ENCODE measurements at regions not wholly inside any gene's neighbourhood (a gene's known extent, or its start where the extent isn't known, plus 50 kb on each side); places are given as distances from the start of the nearest gene placed in this dataset.

DNA sequence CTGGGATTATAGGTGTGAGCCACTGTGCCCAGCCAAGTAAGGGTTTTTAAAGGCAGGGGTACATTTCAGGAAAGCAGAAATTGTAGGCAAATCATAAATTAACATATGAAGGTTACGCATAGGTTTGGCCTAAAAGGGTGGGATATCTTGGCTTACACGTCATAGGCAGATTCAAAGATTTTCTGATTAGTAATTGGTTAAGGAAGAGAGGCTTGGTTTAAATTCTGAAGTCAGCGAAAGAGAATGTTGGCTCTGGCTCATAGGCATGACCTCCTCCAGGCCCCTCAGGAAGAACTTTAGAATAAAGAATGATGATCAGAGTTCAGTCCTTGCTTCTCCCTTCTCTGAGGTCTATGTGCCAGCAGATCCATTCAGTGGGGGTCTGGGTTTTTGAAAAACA, 124.8 kb upstream of the RBBP6 start:
- no peak for DNase-seq

DNA sequence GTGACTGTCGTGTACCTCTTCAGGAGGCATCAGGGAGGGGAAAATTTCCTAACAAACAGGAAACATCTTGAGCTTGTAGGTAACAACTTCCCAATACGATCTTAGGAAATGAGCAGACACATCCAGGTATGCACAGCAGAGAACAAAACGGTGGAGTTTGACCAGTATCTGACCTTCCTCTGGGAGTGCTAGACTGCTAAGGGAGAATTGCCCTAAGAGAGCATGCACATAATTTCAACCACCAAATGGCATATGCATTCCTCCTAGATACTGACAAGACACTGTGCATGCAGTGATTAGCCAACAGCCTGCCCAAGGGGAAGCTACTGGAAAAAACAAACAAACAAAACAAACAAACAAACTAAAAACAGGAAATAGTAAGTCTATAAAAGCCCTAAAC, 120.6 kb upstream of the RBBP6 start:
- no peak for DNase-seq

DNA sequence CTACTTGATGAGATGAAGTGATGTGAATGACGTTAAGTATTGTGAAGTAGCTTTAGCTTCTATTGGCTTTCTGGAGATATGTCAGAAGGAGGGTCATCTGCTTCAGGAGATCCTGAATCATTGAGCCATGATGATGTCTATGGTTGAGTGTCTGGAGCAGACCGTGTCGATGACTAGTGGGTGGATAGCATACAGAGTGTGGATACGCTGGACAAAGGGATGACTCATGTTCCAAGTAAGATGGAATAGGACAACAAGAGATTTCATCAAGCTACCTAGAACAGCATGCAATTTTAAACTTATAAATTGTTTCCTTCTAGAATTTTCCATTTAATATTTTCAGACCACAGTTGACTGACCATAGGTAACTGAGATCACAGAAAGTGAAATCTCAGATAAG, 116.1 kb upstream of the RBBP6 start:
- DNase-seq = no peak

DNA sequence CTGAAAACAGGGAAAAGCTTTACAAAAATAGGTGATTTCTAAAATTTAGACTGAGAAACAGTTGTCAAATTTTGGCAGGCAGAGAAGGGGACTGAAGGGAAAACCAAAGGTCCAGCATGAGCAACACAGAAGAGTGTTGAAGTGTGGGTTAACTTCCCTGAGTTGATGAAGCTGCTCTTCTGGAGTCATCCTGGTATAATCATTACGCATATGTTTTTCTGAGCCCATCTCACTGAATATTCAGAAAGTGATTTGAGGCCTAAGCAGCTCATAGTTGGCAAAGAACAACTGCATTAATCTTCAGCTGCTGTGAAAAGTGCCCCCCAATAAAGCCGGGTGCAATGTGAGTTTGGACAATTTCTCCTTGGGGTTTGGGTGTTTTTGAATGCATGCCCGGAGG, 115.0 kb upstream of the RBBP6 start:
- DNase-seq = no peak

DNA sequence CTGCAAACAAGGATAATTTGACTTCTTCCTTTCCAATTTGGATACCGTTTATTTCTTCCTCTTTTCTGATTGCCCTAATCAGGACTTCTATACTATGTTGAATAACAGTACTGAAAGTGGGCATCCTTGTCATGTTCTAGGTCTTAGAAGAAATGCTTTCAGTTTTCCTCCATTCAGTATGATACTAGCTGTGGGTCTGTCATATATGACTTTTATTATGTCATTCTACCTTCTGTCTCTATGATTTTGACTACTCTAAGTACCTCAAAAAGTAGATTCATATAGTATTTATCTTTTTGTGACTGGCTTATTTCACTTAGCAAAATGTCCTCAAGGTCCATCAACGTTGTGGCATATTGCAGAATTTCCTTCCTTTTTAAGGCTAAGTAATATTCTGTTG, 111.5 kb upstream of the RBBP6 start:
- DNase-seq = no peak

DNA sequence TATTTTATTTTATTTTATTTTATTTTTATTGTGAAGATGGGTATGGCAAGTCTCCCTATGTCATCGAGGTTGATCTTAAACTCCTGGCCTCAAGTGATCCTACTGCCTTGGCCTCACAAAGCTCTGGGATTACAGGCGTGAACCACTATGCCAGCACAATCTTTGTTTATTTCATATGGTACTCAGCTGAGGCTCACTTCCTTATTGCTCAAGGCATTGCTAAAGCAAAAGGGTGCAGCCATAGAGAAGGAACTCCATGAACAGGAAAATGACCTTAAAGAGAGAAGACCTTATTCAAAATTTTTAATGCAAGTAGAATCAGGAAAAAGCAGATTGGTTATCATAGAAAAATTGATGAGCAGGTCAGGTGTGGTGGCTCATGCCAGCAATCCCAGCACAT, 110.6 kb upstream of the RBBP6 start:
- no peak for DNase-seq

DNA sequence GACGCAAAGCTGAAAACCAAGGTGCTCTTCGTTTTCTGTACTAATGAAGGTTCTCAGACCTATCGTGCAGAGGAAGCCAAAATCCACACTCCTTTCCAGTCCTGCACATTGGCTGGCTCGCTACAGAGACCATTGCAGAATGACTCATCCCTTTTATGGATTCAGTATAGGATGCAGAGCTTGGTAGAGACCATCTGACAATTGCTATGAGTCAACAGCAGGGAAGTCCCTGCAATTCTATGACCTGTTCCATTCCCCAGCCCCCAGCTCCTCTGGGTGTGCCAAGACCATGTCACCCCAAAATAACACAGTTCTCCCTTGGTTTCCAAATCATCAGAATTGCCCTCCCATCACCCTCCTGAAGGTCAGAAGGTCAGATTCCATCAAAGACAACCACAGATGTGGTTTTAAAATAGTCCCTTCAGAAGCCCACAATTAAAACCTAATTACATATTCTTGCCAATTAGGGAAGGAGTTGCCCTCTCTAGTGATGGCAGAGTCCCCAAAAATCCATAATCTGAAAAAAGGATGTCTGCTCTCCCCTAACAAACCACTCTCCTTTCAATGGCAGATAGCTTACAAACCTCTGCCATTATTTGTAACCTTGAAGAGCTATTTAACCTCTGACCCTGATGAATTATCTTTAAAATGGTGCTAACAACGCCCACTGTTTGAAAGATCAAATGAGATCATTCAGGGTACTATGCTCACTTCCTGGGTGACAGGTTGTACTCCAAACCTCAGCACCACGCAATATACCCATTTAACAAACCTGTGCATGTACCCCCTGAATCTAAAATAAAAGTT, 108.2 kb upstream of the RBBP6 start:
- no peak for DNase-seq

DNA sequence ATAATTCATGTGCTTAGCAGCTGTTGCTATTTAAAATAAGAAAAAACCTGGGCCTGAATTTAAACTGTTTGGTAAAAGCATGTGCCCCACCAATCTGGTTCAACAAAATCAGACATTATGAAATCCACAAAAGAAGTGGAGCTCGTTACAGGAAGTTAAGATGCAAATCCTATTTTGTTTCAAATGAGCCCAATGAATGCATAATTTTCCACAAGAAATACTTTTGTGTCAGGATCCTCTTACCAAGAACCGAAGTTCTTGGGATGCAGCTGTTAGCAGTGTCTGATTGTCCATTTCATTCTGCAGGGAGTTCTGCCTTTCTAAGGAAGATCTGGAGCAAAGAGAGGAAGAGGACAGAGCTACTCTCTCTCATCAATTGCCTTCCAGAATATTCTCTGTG, 105.7 kb upstream of the RBBP6 start:
- no peak for DNase-seq

DNA sequence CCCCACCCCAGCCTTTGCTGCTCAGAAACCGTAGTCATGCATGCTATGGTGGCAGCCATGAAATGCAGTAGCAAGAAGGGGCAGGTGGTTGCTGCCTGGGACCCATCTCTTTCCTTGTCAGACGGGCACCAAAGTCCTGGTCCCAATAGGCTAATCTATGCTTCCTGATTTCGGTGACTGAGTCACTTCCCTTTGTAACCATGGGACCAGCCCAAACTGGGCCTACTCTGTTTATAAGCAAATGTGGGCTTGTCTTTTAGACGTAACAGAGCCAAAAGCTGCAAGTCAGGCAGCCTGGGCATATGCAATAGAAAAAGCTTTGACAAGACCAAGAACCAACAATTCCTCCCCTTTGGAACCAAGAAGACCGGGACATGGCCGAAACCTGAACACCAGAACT, 99.1 kb upstream of the RBBP6 start:
- no peak for DNase-seq

DNA sequence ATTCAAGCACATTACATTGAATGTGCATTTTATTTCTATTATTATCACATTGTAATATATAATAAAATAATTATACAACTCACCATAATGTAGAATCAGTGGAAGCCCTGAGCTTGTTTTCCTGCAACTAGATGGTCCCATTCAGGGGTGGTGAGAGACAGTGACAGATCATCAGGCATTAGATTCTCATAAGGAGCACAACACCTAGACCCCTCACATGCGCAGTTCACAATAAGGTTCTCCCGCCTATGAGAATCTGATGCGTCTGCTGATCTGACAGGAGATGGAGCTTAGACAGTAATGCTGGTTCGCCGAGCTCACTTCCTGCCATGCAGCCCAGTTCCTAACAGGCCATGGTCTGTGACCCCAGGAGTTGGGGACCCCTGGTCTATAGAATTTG, 96.7 kb upstream of the RBBP6 start:
- no peak for DNase-seq

DNA sequence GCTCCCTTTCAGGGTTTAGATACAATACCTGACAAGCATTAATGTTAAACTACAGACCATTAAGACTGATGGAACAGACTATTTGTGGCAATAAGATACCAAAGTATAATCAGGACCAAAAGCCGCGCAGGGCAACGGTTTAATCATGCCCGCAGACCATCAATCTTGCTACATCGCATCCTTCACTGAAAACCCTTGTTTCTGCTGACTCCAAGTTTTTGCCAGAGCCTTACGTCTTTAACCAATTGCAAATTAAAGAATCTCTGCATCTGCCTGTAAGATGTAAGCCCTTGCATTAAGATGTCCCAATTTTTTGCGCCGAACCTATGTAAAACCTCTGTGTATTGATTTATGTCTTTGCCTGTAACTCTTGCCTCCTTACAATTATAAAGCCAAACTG, 94.2 kb upstream of the RBBP6 start:
- no peak for DNase-seq

DNA sequence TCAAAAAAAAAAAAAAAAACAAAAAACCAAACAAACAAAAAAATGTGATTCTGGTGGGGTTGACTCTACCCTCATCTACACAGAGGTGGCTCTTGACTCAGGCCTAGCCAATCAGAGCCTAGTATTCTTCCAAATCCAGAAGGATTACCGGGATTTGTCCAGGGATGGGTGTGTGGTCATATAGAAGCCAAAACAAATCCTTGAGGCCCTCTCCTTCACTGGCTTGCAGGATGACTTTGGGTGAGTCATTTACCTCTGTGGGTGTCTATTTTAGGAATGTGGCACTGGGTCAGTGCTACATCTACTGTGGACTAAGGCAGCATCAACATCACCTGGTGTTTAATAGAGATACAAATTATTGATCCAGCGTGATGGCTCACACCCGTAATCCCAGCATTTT, 93.2 kb upstream of the RBBP6 start:
- DNase-seq = no peak

DNA sequence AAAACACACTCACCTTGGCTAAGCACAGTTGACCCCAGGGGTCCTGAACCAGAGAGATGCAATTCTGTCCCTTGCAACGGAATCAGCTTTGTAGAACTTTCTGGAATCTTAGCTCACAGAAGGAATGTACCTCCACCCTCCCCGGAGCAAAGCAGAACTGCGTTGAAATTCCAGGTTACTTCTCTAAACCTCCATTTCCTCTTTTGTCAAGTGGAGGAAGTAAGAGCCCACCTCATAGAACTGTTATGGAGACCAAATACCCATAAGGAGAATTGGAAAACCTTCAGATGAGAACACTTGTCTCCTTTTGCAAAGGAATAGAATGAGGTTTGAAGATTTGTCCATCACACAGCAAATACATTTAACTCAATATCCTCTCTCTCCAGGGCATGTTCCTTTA, 86.6 kb upstream of the RBBP6 start:
- DNase-seq = no peak

DNA sequence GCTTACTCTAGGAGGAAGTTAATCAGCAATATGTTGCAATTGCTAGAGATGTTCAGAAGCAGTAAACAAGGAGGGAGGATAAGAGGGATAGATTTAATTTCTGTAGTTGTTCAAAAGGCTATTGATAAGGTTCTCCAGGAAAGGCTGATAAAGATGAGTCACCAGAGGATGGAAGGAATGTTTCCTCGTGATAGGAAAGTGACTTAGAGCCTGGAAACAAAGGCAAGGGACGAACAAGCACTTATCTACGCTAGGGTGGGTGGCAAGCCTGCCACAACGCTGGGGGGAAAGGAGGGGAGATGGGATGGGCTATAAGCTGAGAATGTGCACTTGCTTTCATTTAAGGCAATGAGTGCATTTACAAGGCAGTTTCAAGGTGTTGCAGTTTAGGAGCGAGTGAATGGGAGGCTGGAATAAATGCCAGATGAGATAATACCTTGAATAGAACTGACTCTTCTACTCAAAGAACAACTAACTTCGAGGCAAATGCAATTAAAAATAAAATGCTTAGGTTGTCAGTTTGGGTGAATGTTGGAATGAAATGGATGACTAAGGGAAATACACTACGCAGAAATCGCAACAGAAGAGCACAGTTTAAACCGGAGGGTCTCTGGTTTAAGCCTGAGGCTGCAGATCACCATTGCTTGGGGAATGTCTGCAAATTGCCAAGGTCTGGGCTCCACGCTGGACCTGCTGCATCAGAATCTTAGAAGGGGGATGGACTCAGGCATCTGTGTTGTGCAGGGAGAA, 76.0 kb upstream of the RBBP6 start:
- peak; percentile 46 for DNase-seq

DNA sequence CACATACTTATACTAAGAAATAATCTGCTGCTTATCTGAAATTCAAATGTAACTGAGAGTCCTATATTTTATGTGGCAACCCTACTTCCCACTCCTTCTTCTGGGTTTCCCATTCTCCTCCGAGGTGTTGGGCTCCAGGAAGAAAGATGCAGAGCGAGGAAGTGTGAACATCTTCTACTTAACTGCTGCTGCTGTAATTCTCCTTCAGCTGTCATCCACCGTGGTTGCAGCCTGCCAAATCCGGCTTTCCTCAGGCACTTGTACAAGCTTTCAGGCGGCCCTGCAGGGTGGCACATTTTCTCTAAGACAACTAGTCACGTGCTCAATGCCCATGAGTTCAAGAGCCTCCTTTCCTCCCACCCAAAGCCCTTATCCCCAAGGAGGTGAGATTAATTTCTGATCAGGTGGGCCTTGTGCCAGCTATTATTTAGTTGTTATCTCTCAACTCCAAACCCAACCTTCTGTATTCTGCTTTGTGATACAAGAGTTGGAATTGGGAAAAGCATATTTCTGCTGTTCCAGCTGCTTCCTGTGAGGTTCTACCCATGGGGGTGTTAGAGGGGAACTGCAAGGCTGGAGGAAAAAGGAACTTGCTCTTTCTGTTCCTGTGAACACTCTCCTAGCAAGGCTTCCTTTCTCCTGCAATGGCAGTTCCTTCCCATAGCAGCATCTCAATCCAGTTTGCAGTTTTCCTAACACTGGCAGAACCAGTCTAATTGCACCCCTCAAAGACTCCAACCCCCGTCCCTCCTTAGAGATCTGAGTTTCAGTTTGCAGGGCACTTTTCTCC, 67.6 kb upstream of the RBBP6 start:
- DNase-seq = peak; percentile 8

DNA sequence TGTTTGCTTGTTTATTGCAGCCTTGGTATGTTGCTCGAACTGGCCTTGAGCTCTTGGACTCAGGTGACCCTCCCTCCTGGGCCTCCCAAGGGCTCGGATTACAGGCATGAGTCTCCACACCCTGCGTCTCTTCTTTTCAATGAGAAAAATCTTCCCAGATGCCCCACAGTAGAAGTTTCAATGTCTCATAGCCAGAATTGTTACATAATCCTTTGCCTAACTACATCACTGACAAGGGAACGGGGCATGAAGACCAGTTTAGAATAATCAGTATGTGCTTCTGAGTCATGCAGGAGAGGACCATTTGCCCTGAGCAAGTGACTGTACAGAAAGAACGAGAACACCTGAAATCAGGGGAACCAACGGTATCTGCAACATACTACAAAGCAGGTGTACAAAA, 61.9 kb upstream of the RBBP6 start:
- DNase-seq = no peak

DNA sequence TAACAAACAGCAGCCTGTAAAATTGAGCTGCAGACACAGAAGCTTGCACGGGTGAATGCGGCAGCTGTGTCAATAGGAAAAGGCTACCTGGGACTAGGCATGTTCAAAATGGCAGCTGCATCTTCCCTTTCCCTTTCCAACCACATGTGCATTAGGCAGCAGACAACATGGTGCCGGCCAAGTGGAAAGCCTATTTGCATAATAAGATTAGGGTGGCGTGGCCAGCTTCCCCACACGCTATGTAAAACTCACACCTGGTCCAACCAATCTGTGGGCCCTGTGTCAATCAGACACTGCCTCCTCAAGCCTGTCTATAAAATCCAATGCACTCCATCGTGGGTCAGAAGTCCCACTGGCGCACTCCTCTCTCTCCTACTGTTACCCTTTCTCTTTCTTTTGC, 61.0 kb upstream of the RBBP6 start:
- DNase-seq = no peak

DNA sequence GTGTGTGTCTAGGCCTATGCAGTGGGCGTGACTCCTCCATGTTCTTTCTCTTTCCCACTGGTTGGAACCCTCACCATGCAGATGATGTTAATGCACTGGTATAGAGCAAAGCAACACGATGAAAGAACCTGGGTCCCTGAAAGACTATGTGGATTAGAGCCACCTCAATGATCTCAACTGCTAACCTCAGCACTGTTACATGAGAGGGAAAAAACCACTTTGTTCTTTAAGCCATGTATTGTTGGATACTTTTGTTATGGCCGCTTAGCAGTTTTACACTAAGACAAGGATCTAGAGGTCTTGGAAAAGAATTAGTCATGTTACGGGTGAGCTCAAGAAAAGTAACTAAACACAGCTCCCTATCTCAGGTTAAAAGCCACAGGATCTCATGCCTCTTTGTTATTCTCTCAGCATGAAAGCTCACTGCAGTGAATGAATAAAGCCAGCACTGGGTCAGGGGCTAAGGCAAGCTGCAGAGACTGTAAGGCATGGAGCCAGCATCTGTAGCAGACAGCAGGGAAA, 56.6 kb upstream of the RBBP6 start:
- no peak for DNase-seq

DNA sequence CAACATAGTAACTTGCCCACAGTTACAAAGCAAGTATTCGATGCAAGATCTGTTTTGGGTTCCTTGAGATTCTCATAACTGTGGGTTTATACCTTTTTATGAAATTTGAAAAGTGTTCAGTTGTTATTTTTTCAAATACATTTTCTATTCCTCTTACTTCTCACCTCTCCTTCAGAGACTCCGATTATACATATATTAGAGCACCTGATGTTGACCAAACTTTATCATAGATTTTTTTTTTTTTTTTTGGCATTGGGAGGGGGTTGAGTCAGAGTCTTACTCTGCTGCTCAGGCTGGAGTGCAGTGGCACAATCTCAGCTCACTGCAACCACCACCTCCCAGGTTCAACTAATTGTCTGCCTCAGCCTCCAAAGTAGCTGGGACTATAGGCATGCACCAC, 51.3 kb upstream of the RBBP6 start:
- DNase-seq = no peak
